GM23338 (cell line): ENCODE measurements at regions not wholly inside any gene's neighbourhood (a gene's known extent, or its start where the extent isn't known, plus 50 kb on each side); places are given as distances from the start of the nearest gene placed in this dataset.

ENCODE experiments used
- CREB1 ChIP-seq: fragments of 250-450 bp; sonication (Bioruptor Pico); IDR thresholded peaks from 2 replicates; pipeline ENCODE4 v1.5.0; 2020; ENCODE audit warnings: low read depth, mild to moderate bottlenecking, moderate library complexity
- CTCF ChIP-seq, 2 experiments: fragments of 200-600 bp in 1 of 2; sonication (generic) in 1 of 2; conservative IDR thresholded peaks; 2 replicates each; pipeline versions ENCODE4 v1.5.1 to v1.6.1; 2016 to 2017; ENCODE audit warnings: antibody characterized with exemption in 2 of 2, low read depth in 2 of 2, mild to moderate bottlenecking in 2 of 2, moderate library complexity in 1 of 2
- EZH2 ChIP-seq: fragments of 200-600 bp; sonication (generic); IDR thresholded peaks from one replicate; pipeline ENCODE4 v1.8.0; 2017; ENCODE audit warnings: antibody characterized with exemption, mild to moderate bottlenecking, low read depth; ENCODE audit not compliant: unreplicated experiment
- EZH2phosphoT487 ChIP-seq: fragments of 200-600 bp; sonication (generic); IDR thresholded peaks from one replicate; pipeline ENCODE4 v1.8.1; 2018; ENCODE audit warnings: antibody characterized with exemption; ENCODE audit not compliant: unreplicated experiment
- JUNB ChIP-seq: IDR thresholded peaks from one replicate; pipeline ENCODE4 v1.6.1; 2016; ENCODE audit warnings: antibody characterized with exemption; ENCODE audit not compliant: unreplicated experiment
- NANOG ChIP-seq: IDR thresholded peaks from 2 replicates; pipeline ENCODE4 v1.6.1; 2016; ENCODE audit warnings: antibody characterized with exemption, borderline replicate concordance
- POLR2AphosphoS5 ChIP-seq: IDR thresholded peaks from 2 replicates; pipeline ENCODE4 v1.6.1; 2016; ENCODE audit warnings: antibody characterized with exemption, low read depth
- REST ChIP-seq: IDR thresholded peaks from one replicate; pipeline ENCODE4 v1.6.1; 2018; ENCODE audit warnings: antibody characterized with exemption; ENCODE audit not compliant: unreplicated experiment

GRCh38 chr14:97874394-97874793 lies 1077.2 kb downstream of the VRK1 start:
- TF ChIP-seq CTCF (conservative IDR thresholded peaks at IDR 0.05; ENCODE audit: low read depth in 2 of 2) = no peak
- TF ChIP-seq POLR2AphosphoS5 = no peak
- TF ChIP-seq REST = no peak
- TF ChIP-seq JUNB = no peak
- TF ChIP-seq EZH2phosphoT487 = no peak
- TF ChIP-seq EZH2 = no peak
- TF ChIP-seq CREB1 (CRISPR knock-in tag) = no peak
- TF ChIP-seq NANOG = no peak
